GM18867 (cell line): ENCODE measurements at regions not wholly inside any gene's neighbourhood (a gene's known extent, or its start where the extent isn't known, plus 50 kb on each side); places are given as distances from the start of the nearest gene placed in this dataset.

ENCODE experiments used
- ATAC-seq: cut with Tn5 transposase; IDR thresholded peaks from one replicate; pipeline ENCODE4 v1.9.1; 2021; ENCODE audit warnings: mild to moderate bottlenecking, moderate library complexity; ENCODE audit not compliant: unreplicated experiment

- no peak for ATAC-seq
These were observed 224.2 kb downstream of the CLIC5 start for GRCh38 chr6:45791211-45792168.

- ATAC-seq = no peak
These were observed 226.4 kb downstream of the CLIC5 start for GRCh38 chr6:45789238-45789637.

GRCh38 chr6:45787384-45787783, 228.3 kb downstream of the CLIC5 start:
- ATAC-seq = no peak

GRCh38 chr6:45786355-45786781, 229.3 kb downstream of the CLIC5 start:
- ATAC-seq = no peak

GRCh38 chr6:45784250-45784649, 231.4 kb downstream of the CLIC5 start:
- no peak for ATAC-seq

GRCh38 chr6:45783716-45784115, 231.9 kb downstream of the CLIC5 start:
- no peak for ATAC-seq

DNA sequence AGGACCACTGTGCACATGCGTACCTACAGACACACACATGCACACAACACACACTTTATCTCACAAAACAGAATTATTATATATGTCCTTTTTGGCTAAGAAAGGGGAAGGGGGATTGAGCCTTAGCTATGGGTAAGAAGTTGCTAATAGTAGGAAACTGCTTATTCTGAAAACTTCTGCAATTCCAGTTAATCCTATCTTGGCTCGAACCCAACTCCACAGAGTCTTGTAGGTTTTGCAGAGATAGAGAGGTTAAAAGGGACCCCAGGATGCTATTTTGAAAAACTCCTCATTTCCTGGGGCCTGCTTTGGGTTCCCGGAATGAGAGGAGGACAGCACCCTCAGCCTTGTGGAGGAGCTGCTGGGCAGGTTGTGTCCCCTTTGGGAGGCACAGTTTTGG, 233.8 kb downstream of the CLIC5 start:
- ATAC-seq = no peak

- no peak for ATAC-seq
These were observed 235.1 kb downstream of the CLIC5 start for GRCh38 chr6:45780523-45780922.

DNA sequence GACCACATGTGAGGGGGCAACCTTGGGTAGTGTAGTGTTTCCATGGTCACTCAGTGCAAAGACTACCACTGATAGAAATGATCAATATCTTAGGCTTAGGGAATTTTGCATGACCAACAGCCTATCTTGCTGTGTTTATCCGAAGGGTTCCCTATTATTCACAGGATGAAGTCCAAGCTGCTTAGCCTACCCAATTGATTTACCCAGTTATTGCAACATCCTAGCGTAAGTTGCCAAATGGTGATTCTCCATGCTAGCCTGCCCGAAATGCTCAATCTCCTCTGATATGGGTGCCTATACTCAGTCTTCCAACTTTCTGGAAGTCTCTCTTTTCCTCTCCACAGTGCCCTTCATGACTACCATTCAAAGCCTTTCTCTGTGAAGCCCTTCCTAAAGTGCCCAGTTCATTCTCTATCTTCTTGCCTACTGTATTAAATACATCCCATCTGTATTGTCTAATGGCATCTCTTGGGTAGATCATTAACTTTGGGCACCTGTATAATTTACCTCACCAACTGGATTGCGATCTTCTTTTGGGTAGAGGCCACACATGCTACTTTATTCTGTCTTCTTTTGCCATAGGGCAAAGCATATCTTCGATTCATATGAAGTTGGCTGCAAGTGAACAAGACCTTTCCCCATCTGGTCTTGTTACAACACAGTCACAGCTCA, 240.5 kb downstream of the CLIC5 start:
- ATAC-seq = no peak

- no peak for ATAC-seq
These were observed 241.8 kb downstream of the CLIC5 start for GRCh38 chr6:45773906-45774305.

DNA sequence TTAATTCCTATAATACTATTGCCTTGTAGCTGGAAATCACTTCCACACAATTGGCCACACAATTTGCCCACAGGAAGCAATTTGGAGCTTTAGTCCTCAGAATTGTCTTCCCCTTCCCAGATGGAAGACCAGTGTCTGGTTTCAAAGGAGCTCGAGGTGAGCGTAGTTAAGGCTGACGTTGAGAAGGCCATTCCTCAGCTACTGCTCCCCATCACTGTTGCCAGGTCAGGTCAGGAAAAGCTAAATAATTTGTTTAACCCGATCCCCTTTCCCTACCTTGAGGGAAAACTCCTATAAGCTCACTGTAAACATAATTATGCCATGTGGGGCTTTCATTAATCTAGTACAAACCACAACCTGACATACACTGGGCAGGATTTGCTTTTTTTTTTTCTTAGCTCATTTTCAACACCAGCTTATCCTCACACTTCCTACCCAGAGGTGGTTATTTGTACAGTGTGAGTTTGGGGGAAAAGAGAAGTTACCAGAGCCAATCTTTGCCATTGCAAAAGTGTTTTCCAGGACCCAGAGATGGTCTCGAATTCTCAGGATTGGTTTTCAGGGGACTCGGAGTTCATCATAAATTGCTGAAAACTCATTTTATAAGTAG, 242.7 kb downstream of the CLIC5 start:
- no peak for ATAC-seq

- ATAC-seq = no peak
These were observed 243.6 kb downstream of the CLIC5 start for GRCh38 chr6:45772051-45772450.

DNA sequence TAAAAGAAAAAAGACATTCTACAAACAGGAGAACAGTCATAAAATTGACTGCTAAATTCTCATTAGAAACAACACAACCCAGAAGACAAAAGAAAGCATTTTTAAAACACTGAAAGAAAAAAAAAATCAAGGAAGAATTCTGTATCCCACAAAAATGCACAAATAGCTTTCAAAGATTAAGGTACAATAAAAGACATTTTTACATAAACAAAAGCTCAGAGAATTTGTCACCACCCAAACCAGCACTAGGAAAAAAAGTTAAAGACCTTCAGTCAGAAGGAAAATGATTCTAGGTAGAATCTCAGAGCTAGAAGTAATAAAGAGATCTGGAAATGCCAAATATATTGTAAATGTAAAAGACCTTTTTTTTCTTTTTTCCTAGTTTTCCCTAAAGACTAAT, 252.4 kb downstream of the CLIC5 start:
- no peak for ATAC-seq

GRCh38 chr6:45759472-45759810, 256.2 kb downstream of the CLIC5 start:
- ATAC-seq = no peak

- ATAC-seq = no peak
These were observed 256.7 kb downstream of the CLIC5 start for GRCh38 chr6:45758787-45759471.

DNA sequence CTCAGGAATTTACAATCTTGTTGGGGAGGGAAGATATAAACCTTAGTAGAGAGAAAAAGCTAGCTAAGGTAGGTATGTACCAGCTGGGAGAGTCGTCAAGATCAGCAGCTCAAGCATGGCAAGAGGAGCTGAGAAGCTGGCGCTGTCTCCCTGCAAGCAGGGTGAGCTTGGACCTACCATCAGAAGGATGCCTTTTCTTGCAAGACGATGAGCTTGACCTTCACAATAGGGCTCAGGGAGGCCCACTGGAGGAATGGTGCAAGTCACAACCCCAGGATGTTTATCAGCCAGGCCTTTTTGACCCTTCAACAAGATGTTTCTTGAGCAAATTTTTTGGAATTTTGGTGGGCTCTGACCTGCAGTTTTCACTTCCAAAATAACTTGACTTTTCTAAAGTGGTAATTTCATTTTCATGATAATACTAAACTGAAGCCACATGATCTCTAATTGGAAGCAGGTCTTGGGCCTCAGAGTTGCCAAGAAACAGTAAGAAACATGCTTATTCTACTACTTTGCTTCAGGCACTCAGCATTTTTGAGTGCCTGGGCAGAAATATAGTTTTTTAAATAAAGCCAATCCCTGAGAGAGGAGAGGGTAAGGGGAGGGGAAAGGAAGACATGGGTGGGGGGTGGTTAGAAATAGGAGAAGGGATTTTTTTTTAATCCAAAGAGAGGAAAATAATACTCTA, 258.1 kb downstream of the CLIC5 start:
- no peak for ATAC-seq

DNA sequence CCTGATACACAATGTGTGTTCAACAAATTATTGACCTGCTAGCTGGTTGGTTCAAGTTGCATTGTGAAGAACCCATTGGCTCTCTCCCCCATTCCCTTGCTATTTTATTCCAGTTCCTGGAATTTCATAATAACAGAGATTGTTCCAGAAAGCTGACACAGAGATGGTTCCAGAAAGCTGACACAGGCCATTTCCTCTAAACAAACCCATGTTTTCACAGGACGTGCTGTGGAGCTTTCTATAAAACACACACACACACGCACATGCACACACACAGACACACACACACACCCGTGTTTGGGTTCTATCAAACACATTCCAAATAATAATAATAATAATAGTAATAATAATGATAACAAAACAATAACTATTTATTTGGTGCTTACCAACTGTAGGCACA, 259.1 kb downstream of the CLIC5 start:
- no peak for ATAC-seq

GRCh38 chr6:45754432-45754831, 261.2 kb downstream of the CLIC5 start:
- ATAC-seq = no peak

GRCh38 chr6:45746046-45746445, 269.6 kb downstream of the CLIC5 start:
- no peak for ATAC-seq

- ATAC-seq = no peak
These were observed 272.5 kb downstream of the CLIC5 start for GRCh38 chr6:45743028-45743615.
